SK-N-MC (cell line): ENCODE measurements at regions not wholly inside any gene's neighbourhood (a gene's known extent, or its start where the extent isn't known, plus 50 kb on each side); places are given as distances from the start of the nearest gene placed in this dataset.

ENCODE experiments used
- EZH2 ChIP-seq: fragments of 200-600 bp; sonication (generic); IDR thresholded peaks from one replicate; pipeline ENCODE4 v1.6.1; 2017; ENCODE audit warnings: antibody characterized with exemption
- FOXP2 ChIP-seq: optimal IDR thresholded peaks from 2 replicates; pipeline ENCODE3; 2011; ENCODE audit warnings: mild to moderate bottlenecking, moderate library complexity; ENCODE audit not compliant: insufficient read depth; ENCODE audit errors: extremely low read length, control extremely low read depth
- POLR2AphosphoS5 ChIP-seq: IDR thresholded peaks from 2 replicates; pipeline ENCODE4 v1.6.1; 2012; ENCODE audit warnings: mild to moderate bottlenecking, low read depth, low read length, borderline replicate concordance

- TF ChIP-seq EZH2 (no peak), POLR2AphosphoS5 (no peak), FOXP2 (no peak)
Observed at GRCh38 chr6:45715508-45715803, 300.2 kb downstream of the CLIC5 start.
